K562 (cell line): ENCODE measurements at regions not wholly inside any gene's neighbourhood (a gene's known extent, or its start where the extent isn't known, plus 50 kb on each side); places are given as distances from the start of the nearest gene placed in this dataset.
"Not testable (repeated sequence)": the region's sequence is repeated elsewhere in the genome, so short reads cannot be mapped to it uniquely, and the experiment has no call there.

Experiments
- RAD51 ChIP-seq: fragments of 450-650 bp; IDR thresholded peaks from 2 replicates; pipeline ENCODE4 v1.7.1; 2016; ENCODE audit warnings: low read depth, mild to moderate bottlenecking, borderline replicate concordance
- TF ChIP-seq, protein P1 (sequence below), 3 experiments: IDR thresholded peaks in 2 of 3; conservative IDR thresholded peaks in 1 of 3; 2 replicates each; pipeline ENCODE4 v1.5.1; 2011 to 2012; ENCODE audit warnings: low read length in 3 of 3, mild to moderate bottlenecking in 3 of 3, control low read depth in 2 of 3, improper control_type of control experiment in 1 of 3, inconsistent platforms in 1 of 3, low read depth in 1 of 3, mixed read lengths in 1 of 3, moderate library complexity in 1 of 3; ENCODE audit not compliant: insufficient read depth in 2 of 3
- TF ChIP-seq, protein P2 (sequence below): fragments of 250-450 bp; sonication (Bioruptor Pico); IDR thresholded peaks from 2 replicates; pipeline ENCODE4 v1.5.0; 2020; ENCODE audit warnings: mild to moderate bottlenecking

DNA sequence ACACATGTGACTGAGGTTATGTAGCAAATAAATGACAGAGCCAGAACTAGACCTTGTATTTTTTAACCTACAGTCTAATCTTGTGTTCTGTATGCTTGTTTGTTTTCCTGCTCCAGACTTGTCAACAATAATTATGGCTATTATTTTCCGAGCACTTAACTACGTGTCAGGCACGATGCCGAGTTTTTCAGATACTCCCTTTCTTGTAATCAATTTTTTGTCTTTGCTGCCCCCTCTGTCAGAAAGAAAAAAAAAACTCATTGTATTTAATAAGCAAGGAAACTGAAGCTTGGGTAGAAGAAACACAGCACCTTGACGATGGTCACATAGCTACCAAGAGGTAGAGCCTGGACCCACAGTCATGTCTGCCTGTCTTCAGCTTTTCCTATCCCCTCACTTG lies 95.7 kb upstream of the TRIM77 start:
- not testable (repeated sequence) for TF ChIP-seq RAD51
- TF ChIP-seq, protein P1, sequence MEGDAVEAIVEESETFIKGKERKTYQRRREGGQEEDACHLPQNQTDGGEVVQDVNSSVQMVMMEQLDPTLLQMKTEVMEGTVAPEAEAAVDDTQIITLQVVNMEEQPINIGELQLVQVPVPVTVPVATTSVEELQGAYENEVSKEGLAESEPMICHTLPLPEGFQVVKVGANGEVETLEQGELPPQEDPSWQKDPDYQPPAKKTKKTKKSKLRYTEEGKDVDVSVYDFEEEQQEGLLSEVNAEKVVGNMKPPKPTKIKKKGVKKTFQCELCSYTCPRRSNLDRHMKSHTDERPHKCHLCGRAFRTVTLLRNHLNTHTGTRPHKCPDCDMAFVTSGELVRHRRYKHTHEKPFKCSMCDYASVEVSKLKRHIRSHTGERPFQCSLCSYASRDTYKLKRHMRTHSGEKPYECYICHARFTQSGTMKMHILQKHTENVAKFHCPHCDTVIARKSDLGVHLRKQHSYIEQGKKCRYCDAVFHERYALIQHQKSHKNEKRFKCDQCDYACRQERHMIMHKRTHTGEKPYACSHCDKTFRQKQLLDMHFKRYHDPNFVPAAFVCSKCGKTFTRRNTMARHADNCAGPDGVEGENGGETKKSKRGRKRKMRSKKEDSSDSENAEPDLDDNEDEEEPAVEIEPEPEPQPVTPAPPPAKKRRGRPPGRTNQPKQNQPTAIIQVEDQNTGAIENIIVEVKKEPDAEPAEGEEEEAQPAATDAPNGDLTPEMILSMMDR (IDR thresholded peaks at IDR 0.05 in 2 of 3, conservative IDR thresholded peaks at IDR 0.05 in 1 of 3; ENCODE audit: insufficient read depth in 2 of 3, low read depth in 1 of 3, low read length in 3 of 3) = not testable (repeated sequence)
- TF ChIP-seq, protein P2, sequence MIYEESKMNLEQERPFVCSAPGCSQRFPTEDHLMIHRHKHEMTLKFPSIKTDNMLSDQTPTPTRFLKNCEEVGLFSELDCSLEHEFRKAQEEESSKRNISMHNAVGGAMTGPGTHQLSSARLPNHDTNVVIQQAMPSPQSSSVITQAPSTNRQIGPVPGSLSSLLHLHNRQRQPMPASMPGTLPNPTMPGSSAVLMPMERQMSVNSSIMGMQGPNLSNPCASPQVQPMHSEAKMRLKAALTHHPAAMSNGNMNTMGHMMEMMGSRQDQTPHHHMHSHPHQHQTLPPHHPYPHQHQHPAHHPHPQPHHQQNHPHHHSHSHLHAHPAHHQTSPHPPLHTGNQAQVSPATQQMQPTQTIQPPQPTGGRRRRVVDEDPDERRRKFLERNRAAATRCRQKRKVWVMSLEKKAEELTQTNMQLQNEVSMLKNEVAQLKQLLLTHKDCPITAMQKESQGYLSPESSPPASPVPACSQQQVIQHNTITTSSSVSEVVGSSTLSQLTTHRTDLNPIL = not testable (repeated sequence)
